ENCODE measurements at regions not wholly inside any gene's neighbourhood (a gene's known extent, or its start where the extent isn't known, plus 50 kb on each side); places are given as distances from the start of the nearest gene placed in this dataset.

DNA sequence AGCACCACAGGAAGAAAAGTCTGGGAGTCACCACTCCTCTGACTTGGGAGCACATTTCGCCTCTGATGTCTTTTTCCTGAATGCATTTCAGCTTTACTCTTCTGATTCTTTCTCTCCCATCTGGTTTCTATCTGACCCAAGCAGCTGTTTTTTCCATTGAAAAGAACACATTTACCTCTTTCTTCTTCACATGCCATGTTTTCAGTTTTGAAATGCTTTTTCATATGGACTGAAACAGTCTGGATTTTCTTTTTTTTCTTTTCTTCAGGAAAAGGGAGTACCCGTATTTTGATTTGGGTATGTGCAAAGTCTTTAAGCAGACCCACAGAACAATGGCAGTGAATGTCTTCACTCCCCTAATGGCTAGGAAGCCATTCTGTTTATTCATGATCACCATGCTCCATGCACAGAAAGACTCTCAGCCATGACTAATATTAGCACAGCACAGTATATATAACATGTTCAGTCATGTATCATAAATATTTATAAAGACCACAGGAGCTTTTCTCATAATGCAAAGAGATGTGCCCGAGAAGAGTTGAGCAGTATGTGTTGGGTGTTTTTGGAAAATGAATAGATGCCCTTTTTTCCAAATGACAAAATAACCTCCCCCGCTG is 82.7 kb upstream of the LRIG1 start:
- TF ChIP-seq, protein P1, sequence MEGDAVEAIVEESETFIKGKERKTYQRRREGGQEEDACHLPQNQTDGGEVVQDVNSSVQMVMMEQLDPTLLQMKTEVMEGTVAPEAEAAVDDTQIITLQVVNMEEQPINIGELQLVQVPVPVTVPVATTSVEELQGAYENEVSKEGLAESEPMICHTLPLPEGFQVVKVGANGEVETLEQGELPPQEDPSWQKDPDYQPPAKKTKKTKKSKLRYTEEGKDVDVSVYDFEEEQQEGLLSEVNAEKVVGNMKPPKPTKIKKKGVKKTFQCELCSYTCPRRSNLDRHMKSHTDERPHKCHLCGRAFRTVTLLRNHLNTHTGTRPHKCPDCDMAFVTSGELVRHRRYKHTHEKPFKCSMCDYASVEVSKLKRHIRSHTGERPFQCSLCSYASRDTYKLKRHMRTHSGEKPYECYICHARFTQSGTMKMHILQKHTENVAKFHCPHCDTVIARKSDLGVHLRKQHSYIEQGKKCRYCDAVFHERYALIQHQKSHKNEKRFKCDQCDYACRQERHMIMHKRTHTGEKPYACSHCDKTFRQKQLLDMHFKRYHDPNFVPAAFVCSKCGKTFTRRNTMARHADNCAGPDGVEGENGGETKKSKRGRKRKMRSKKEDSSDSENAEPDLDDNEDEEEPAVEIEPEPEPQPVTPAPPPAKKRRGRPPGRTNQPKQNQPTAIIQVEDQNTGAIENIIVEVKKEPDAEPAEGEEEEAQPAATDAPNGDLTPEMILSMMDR (conservative IDR thresholded peaks at IDR 0.05; ENCODE audit: low read depth, low read length): no peak
- TF ChIP-seq EZH2 (IDR thresholded peaks at IDR 0.05; ENCODE audit: low read length, unreplicated experiment) (no peak), EZH2phosphoT487 (IDR thresholded peaks at IDR 0.05; ENCODE audit: borderline replicate concordance, low read length) (no peak)
